K562 (cell line): ENCODE measurements at regions not wholly inside any gene's neighbourhood (a gene's known extent, or its start where the extent isn't known, plus 50 kb on each side); places are given as distances from the start of the nearest gene placed in this dataset.

Experiments used
- ATAC-seq: fragments of 200-7000 bp; cut with Tn5 transposase; 3 replicates; pipeline ENCODE4 v1.9.1; 2020; ENCODE audit warnings: moderate library complexity
- BruUV-seq: library from RNA; stranded (reverse); fragments of 400-500 nt; replicated peaks from 2 replicates; lab custom pipeline; 2021; lab: Mats Ljungman, UMichigan
- CTCF ChIA-PET: fragments of 300-600 bp; formaldehyde crosslinking; extraction: SDS; loops from one replicate; lab custom pipeline; 2021; ENCODE audit warnings: low intra/inter-chr PET ratio; lab: Yijun Ruan, JAX
- POLR2A ChIA-PET: fragments of 300-600, 350-650 bp; sonication (Branson Sonifier 250); formaldehyde crosslinking; extraction: SDS; loops from one replicate; lab custom pipeline; 2021; ENCODE audit warnings: antibody characterized with exemption, inconsistent platforms; lab: Yijun Ruan, JAX
- DNase-seq, 4 experiments: peaks; one replicate each; pipeline versions ENCODE4 v3.0.0 to v3.0.0-alpha.2; 2011 to 2018; ENCODE audit warnings: low spot score in 3 of 4, mixed read lengths in 3 of 4; ENCODE audit errors: extremely low read depth in 1 of 4
- FAIRE-seq: peaks from 2 replicates; lab custom pipeline; 2011; peaks lifted over from hg19 to GRCh38; lab: Jason Lieb, UNC
- H2AFZ ChIP-seq: 2 replicates; pipeline ENCODE4 v1.6.0; 2011; ENCODE audit warnings: low read depth, low read length, control low read depth, inconsistent platforms
- H3K27ac ChIP-seq: fragments of 200-600 bp; 3 replicates; pipeline ENCODE4 v1.8.0; 2011; ENCODE audit warnings: low read depth, mild to moderate bottlenecking, control low read depth, inconsistent platforms, low read length, moderate library complexity, mixed read lengths; ENCODE audit errors: extremely low read depth
- H3K27me3 ChIP-seq, 2 experiments: fragments of 300-600 bp in 1 of 2; 2 replicates in 1 of 2; 3 replicates in 1 of 2; pipeline versions ENCODE4 v1.6.0 to v1.8.0; 2011; ENCODE audit warnings: inconsistent platforms in 2 of 2, low read length in 2 of 2, mild to moderate bottlenecking in 1 of 2, mixed read lengths in 1 of 2, moderate library complexity in 1 of 2; ENCODE audit not compliant: control insufficient read depth in 2 of 2, insufficient read depth in 2 of 2
- H3K36me3 ChIP-seq: fragments of 300-600 bp; 3 replicates; pipeline ENCODE4 v1.8.0; 2011; ENCODE audit warnings: mild to moderate bottlenecking, low read length, inconsistent platforms; ENCODE audit not compliant: control insufficient read depth, insufficient read depth
- H3K4me1 ChIP-seq, 2 experiments: fragments of 200-600 bp in 1 of 2; replicated peaks in 1 of 2; 2 replicates in 1 of 2; 3 replicates in 1 of 2; pipeline versions ENCODE4 v1.5.1 to v1.8.0; 2011; ENCODE audit warnings: inconsistent platforms in 2 of 2, low read length in 2 of 2, mild to moderate bottlenecking in 1 of 2, mixed read lengths in 1 of 2, moderate library complexity in 1 of 2; ENCODE audit not compliant: control insufficient read depth in 2 of 2, insufficient read depth in 2 of 2
- H3K4me2 ChIP-seq: 2 replicates; pipeline ENCODE4 v1.6.1; 2011; ENCODE audit warnings: low read length, control low read depth, inconsistent platforms, mixed read lengths; ENCODE audit not compliant: insufficient read depth
- H3K4me3 ChIP-seq: fragments of 200-600 bp; sonication (generic), shearing (Covaris generic); 2 replicates; pipeline ENCODE4 v1.5.1; 2016; ENCODE audit warnings: control low read depth, inconsistent platforms
- H3K79me2 ChIP-seq: fragments of 200-600 bp; 3 replicates; pipeline ENCODE4 v1.8.0; 2011; ENCODE audit warnings: low read length, inconsistent platforms; ENCODE audit not compliant: control insufficient read depth, insufficient read depth
- H3K9ac ChIP-seq, 2 experiments: 2 replicates each; pipeline versions ENCODE4 v1.6.0 to v1.6.1; 2011; ENCODE audit warnings: low read depth in 2 of 2, low read length in 2 of 2, control low read depth in 1 of 2, inconsistent platforms in 1 of 2, mild to moderate bottlenecking in 1 of 2, mixed read lengths in 1 of 2; ENCODE audit not compliant: insufficient read depth in 1 of 2
- H3K9me1 ChIP-seq: one replicate; pipeline ENCODE4 v1.6.0; 2011; ENCODE audit warnings: inconsistent platforms, mild to moderate bottlenecking, low read length, moderate library complexity; ENCODE audit not compliant: control insufficient read depth, insufficient read depth
- H3K9me3 ChIP-seq: replicated peaks from 2 replicates; pipeline ENCODE4 v1.5.1; 2011; ENCODE audit warnings: low read depth, low read length, inconsistent platforms; ENCODE audit not compliant: control insufficient read depth, insufficient read depth
- H4K20me1 ChIP-seq: replicated peaks from 2 replicates; pipeline ENCODE4 v1.6.1; 2011; ENCODE audit warnings: low read length, inconsistent platforms, mixed read lengths; ENCODE audit not compliant: control insufficient read depth, insufficient read depth
- CHD7 ChIP-seq: fragments of 200-600 bp; sonication (generic); IDR thresholded peaks from one replicate; pipeline ENCODE4 v1.6.1; 2012; ENCODE audit warnings: mild to moderate bottlenecking, low read depth, low read length, inconsistent platforms
- ESRRB ChIP-seq: fragments of 250-450 bp; sonication (Bioruptor Pico); IDR thresholded peaks from 2 replicates; pipeline ENCODE4 v1.5.0; 2020; ENCODE audit warnings: mild to moderate bottlenecking, moderate library complexity, borderline replicate concordance
- GATAD2A ChIP-seq: fragments of 450-650 bp; IDR thresholded peaks from 2 replicates; pipeline ENCODE4 v1.6.1; 2017
- SLC30A9 ChIP-seq: fragments of 250-450 bp; sonication (Bioruptor Pico); IDR thresholded peaks from 2 replicates; pipeline ENCODE4 v1.8.0; 2022; ENCODE audit warnings: mild to moderate bottlenecking, moderate library complexity
- TGIF2 ChIP-seq: sonication (generic); formaldehyde crosslinking; IDR thresholded peaks from 2 replicates; pipeline ENCODE4 v1.8.1; 2022; ENCODE audit warnings: mild to moderate bottlenecking, missing genetic modification reagents, moderate library complexity
- ZBTB12 ChIP-seq: fragments of 250-450 bp; sonication (Bioruptor Pico); IDR thresholded peaks from 2 replicates; pipeline ENCODE4 v1.4.0; 2020
- WGBS: fragments of 100-300 bp; shearing (Covaris generic); methylation state at CpG from one replicate; pipeline ENCODE4 v1.1.6; 2016; ENCODE audit warnings: low coverage, mixed read lengths; ENCODE audit not compliant: insufficient coverage; ENCODE audit errors: missing lambda C conversion rate; 5-methylcytosine and 5-hydroxymethylcytosine counted together
- in situ Hi-C: fragments of 300-500 bp; cut with MboI; formaldehyde crosslinking; loops from 4 replicates; pipeline ENCODE4 v1.15.0; 2018; ENCODE audit warnings: inconsistent platforms, mixed read lengths
- intact Hi-C: fragments of 100-400 bp; cut with micrococcal nuclease; formaldehyde crosslinking; loops from 2 replicates; pipeline ENCODE4 v1.14.2; 2022

GRCh38 chr4:181951265-181951664 lies 291.9 kb upstream of the TENM3 start:
- no peak overlapping the region for H3K9ac ChIP-seq
- no peak overlapping the region for H3K4me3 ChIP-seq
- FAIRE-seq (no peak), DNase-seq (no peak), ATAC-seq (no peak)
- no peak overlapping the region for H3K4me2 ChIP-seq
- no peaks in the 10 kb centered on the region for H3K4me1 ChIP-seq
- H4K20me1 ChIP-seq, result no peaks in the 10 kb centered on the region
- BruUV-seq, result no TSS peak
- H3K27ac ChIP-seq, result no peak overlapping the region
- in situ Hi-C loops (no loop called here), intact Hi-C loops (no loop called here)
- POLR2A ChIA-PET, result no interaction called here
- H3K36me3 ChIP-seq, result no peaks in the 10 kb centered on the region
- no peaks in the 10 kb centered on the region for H3K79me2 ChIP-seq
- H3K27me3 ChIP-seq, result no peaks in the 10 kb centered on the region
- CTCF ChIA-PET, result no interaction called here
- H3K9me3 ChIP-seq, result no peaks in the 10 kb centered on the region
- 2% methylated on average over 3 of the region's 3 CpGs for WGBS
- no peaks in the 10 kb centered on the region for H3K9me1 ChIP-seq
- H2AFZ ChIP-seq, result no peak overlapping the region
- TF ChIP-seq SLC30A9 (CRISPR knock-in tag) (no peak), TGIF2 (CRISPR knock-in tag) (no peak), ZBTB12 (CRISPR knock-in tag) (no peak), ESRRB (CRISPR knock-in tag) (no peak), CHD7 (no peak), GATAD2A (no peak)
